ENCODE measurements at regions not wholly inside any gene's neighbourhood (a gene's known extent, or its start where the extent isn't known, plus 50 kb on each side); places are given as distances from the start of the nearest gene placed in this dataset.

GRCh38 chr4:129323658-129324057, 227.7 kb downstream of the C4orf33 start:
- BruUV-seq (replicated peaks): no TSS peak
- Mint-ChIP-seq H3K4me3 (ENCODE audit: unreplicated experiment) (no peak overlapping the region), H3K36me3 (ENCODE audit: insufficient read depth, unreplicated experiment) (no peaks in the 10 kb centered on the region), H3K9me3 (ENCODE audit: unreplicated experiment) (no peaks in the 10 kb centered on the region), H3K27ac (ENCODE audit: unreplicated experiment) (no peak overlapping the region), H3K27me3 (ENCODE audit: insufficient read depth, unreplicated experiment) (peaks cover 18% of the 10 kb centered on the region), H3K4me1 (ENCODE audit: low read depth, unreplicated experiment) (no peaks in the 10 kb centered on the region)
- H3K4me1 ChIP-seq: no peaks in the 10 kb centered on the region
- no peak for DNase-seq
- POLR2A ChIA-PET: no interaction called here
- no peaks in the 10 kb centered on the region for H3K9me3 ChIP-seq
- CTCF ChIA-PET: no interaction called here
- no peak for TF ChIP-seq CTCF (IDR thresholded peaks at IDR 0.05; ENCODE audit: insufficient read depth in 1 of 2, low read depth in 1 of 2, low read length in 1 of 2, severe bottlenecking in 1 of 2, unreplicated experiment in 1 of 2)
- H3K4me3 ChIP-seq (ENCODE audit: low read depth, low read length): no peak overlapping the region
- H3K36me3 ChIP-seq (ENCODE audit: control insufficient read depth, insufficient read depth, low read length): no peaks in the 10 kb centered on the region
- no peaks in the 10 kb centered on the region for H3K27me3 ChIP-seq (replicated peaks; ENCODE audit: control insufficient read depth, insufficient read depth, low read length)
- intact Hi-C loops (cut with micrococcal nuclease; ENCODE audit: unreplicated experiment): no loop called here

GRCh38 chr4:129326571-129327460, 230.9 kb downstream of the C4orf33 start:
- ChIA-PET CTCF (no interaction called here), POLR2A (no interaction called here)
- H3K36me3 ChIP-seq (ENCODE audit: control insufficient read depth, insufficient read depth, low read length): no peaks in the 10 kb centered on the region
- H3K4me3 Mint-ChIP-seq (ENCODE audit: unreplicated experiment): no peak overlapping the region
- no peaks in the 10 kb centered on the region for H3K27me3 ChIP-seq (replicated peaks; ENCODE audit: control insufficient read depth, insufficient read depth, low read length)
- BruUV-seq (replicated peaks): no TSS peak
- intact Hi-C loops (cut with micrococcal nuclease; ENCODE audit: unreplicated experiment): no loop called here
- H3K4me3 ChIP-seq (ENCODE audit: low read depth, low read length): no peak overlapping the region
- no peak for DNase-seq
- TF ChIP-seq CTCF (IDR thresholded peaks at IDR 0.05; ENCODE audit: insufficient read depth in 1 of 2, low read depth in 1 of 2, low read length in 1 of 2, severe bottlenecking in 1 of 2, unreplicated experiment in 1 of 2): no peak
- no peaks in the 10 kb centered on the region for H3K4me1 Mint-ChIP-seq (ENCODE audit: low read depth, unreplicated experiment)
- peaks cover 12% of the 10 kb centered on the region for H3K27me3 Mint-ChIP-seq (ENCODE audit: insufficient read depth, unreplicated experiment)
- no peaks in the 10 kb centered on the region for H3K36me3 Mint-ChIP-seq (ENCODE audit: insufficient read depth, unreplicated experiment)
- no peaks in the 10 kb centered on the region for H3K9me3 ChIP-seq
- no peaks in the 10 kb centered on the region for H3K4me1 ChIP-seq
- no peak overlapping the region for H3K27ac Mint-ChIP-seq (ENCODE audit: unreplicated experiment)
- H3K9me3 Mint-ChIP-seq (ENCODE audit: unreplicated experiment): no peaks in the 10 kb centered on the region

DNA sequence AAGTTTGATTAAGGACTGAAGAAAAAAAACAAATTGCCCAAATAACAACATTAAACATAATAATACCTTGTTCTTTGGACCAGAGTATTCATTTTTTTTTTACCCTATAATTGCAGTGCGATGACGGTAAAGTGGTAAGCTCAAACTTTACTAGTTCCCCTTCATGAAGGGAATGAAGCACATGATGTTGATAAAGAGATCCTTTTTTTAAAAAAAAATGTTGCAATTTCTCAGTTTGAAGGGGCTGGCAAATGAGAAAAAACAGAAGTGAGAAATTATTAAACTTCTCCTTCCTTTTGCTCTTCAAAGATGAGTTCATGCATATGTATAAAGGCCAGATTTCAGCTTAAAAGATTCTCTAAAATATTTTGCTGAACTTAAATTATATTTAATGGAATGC, 231.7 kb downstream of the C4orf33 start:
- H3K27ac Mint-ChIP-seq (ENCODE audit: unreplicated experiment): no peak overlapping the region
- BruUV-seq (replicated peaks): no TSS peak
- no peaks in the 10 kb centered on the region for H3K36me3 Mint-ChIP-seq (ENCODE audit: insufficient read depth, unreplicated experiment)
- H3K4me3 Mint-ChIP-seq (ENCODE audit: unreplicated experiment): no peak overlapping the region
- H3K4me1 Mint-ChIP-seq (ENCODE audit: low read depth, unreplicated experiment): no peaks in the 10 kb centered on the region
- H3K9me3 Mint-ChIP-seq (ENCODE audit: unreplicated experiment): no peaks in the 10 kb centered on the region
- DNase-seq: no peak
- intact Hi-C loops (cut with micrococcal nuclease; ENCODE audit: unreplicated experiment): no loop called here
- H3K4me1 ChIP-seq: no peaks in the 10 kb centered on the region
- H3K4me3 ChIP-seq (ENCODE audit: low read depth, low read length): no peak overlapping the region
- ChIA-PET POLR2A (no interaction called here), CTCF (no interaction called here)
- peaks cover 9% of the 10 kb centered on the region for H3K27me3 Mint-ChIP-seq (ENCODE audit: insufficient read depth, unreplicated experiment)
- no peaks in the 10 kb centered on the region for H3K9me3 ChIP-seq
- H3K36me3 ChIP-seq (ENCODE audit: control insufficient read depth, insufficient read depth, low read length): no peaks in the 10 kb centered on the region
- H3K27me3 ChIP-seq (replicated peaks; ENCODE audit: control insufficient read depth, insufficient read depth, low read length): no peaks in the 10 kb centered on the region
- TF ChIP-seq CTCF (IDR thresholded peaks at IDR 0.05; ENCODE audit: insufficient read depth in 1 of 2, low read depth in 1 of 2, low read length in 1 of 2, severe bottlenecking in 1 of 2, unreplicated experiment in 1 of 2): no peak

Measured in Caco-2 (cell line).